ENCODE measurements at regions not wholly inside any gene's neighbourhood (a gene's known extent, or its start where the extent isn't known, plus 50 kb on each side); places are given as distances from the start of the nearest gene placed in this dataset.

DNA sequence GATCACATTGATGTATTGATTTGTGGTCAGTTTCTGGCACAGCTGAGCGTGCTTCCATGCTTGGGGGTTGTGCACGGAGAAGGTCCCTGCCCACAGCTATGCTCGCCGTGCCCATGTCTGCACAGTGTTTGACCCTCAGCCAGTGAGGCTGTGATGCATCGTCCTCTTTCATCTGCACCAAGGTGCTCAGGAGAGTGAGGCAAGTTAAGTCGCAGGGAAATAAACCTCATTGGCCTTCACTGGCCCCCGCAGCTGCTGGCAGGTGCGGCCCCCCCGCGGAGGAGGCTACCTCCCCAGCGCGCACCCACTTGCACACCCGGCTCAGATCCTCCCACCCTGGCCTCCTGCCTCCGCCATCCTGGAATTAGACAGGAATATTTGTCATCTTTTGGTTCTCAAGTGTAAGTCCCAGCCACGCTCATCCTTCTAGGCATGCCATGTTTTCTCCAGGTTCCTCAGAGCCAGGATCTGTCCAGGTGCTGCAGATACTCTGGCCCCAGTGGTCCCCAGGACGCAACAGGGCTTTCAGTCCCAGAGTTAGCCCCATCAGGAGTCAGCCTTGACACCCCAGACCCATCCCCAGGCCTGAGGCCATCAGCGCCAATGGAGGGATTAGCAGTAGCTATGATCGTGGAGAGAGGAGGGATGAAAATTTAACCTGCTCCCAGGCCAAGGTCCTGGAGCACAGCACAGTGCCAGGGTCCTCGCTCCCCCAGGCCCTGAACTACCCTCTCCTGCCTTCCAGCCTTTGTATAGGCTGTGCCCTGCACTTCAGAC, 93.7 kb downstream of the OAT start:
- no peaks in the 10 kb centered on the region for H4K20me1 ChIP-seq (ENCODE audit: low read length)
- no peaks in the 10 kb centered on the region for H3K79me2 ChIP-seq (ENCODE audit: low read length)
- no peaks in the 10 kb centered on the region for H3K9me2 ChIP-seq (replicated peaks; ENCODE audit: low read length)
- TF ChIP-seq EZH2phosphoT487 (IDR thresholded peaks at IDR 0.05; ENCODE audit: borderline replicate concordance, low read length) = no peak
- no peak for TF ChIP-seq CTCF (conservative IDR thresholded peaks at IDR 0.05; ENCODE audit: low read depth, low read length)
- no peak for TF ChIP-seq EZH2 (IDR thresholded peaks at IDR 0.05; ENCODE audit: low read length, unreplicated experiment)
- H3K9me3 ChIP-seq (ENCODE audit: low read length) = no peaks in the 10 kb centered on the region
- H3K4me1 ChIP-seq (ENCODE audit: insufficient read depth, low read length) = no peaks in the 10 kb centered on the region
- H3F3A ChIP-seq (ENCODE audit: low read length, unreplicated experiment) = no peaks in the 10 kb centered on the region
- POLR2A ChIA-PET (ENCODE audit: unreplicated experiment) = no interaction called here
- ATAC-seq (no peak), DNase-seq (no peak)
- H3K9ac ChIP-seq (ENCODE audit: low read length) = no peak overlapping the region
- intact Hi-C loops (cut with micrococcal nuclease) = no loop called here
- H3K4me3 ChIP-seq (ENCODE audit: low read length) = no peak overlapping the region
- peaks cover 17% of the 10 kb centered on the region; the same call in 1 of the 2 replicates for H3K27me3 ChIP-seq (ENCODE audit: low read length)
- no peak overlapping the region for H3K27ac ChIP-seq (ENCODE audit: low read length)
- no peak overlapping the region for H2AFZ ChIP-seq (ENCODE audit: low read length)
- no peaks in the 10 kb centered on the region for H3K36me3 ChIP-seq (ENCODE audit: low read depth, low read length)
- no peak overlapping the region for H3K4me2 ChIP-seq (ENCODE audit: low read length)
- no TSS peak for BruUV-seq (replicated peaks)
- CTCF ChIA-PET = no interaction called here

DNA sequence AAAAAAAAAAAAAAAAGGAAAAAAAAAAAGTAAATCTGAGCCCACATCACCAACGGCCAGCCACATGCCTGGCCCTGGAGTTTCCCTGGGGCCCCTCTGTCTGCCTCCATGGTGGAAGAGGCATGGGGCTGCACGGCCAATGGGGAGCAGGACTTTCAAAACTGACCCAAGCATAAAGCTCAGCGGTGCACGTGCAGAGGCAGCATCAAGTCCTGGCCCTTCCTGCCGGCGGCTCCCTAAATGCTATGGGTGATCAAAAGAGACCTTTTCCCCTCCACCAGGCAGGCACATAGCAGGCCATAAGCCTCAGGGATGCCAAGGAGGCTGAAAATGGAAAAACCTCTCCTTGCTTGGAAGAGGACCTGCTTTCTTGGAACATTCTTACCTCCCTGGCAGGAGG, 94.3 kb downstream of the OAT start:
- BruUV-seq (replicated peaks) = no TSS peak
- intact Hi-C loops (cut with micrococcal nuclease) = no loop called here
- Histone ChIP-seq H3K79me2 (ENCODE audit: low read length) (no peaks in the 10 kb centered on the region), H3K4me2 (ENCODE audit: low read length) (no peak overlapping the region), H3K4me1 (ENCODE audit: insufficient read depth, low read length) (no peaks in the 10 kb centered on the region), H3K36me3 (ENCODE audit: low read depth, low read length) (no peaks in the 10 kb centered on the region), H3K27ac (ENCODE audit: low read length) (no peak overlapping the region), H3K4me3 (ENCODE audit: low read length) (no peak overlapping the region), H3K9me3 (ENCODE audit: low read length) (no peaks in the 10 kb centered on the region), H3F3A (ENCODE audit: low read length, unreplicated experiment) (no peaks in the 10 kb centered on the region), H3K9me2 (replicated peaks; ENCODE audit: low read length) (no peaks in the 10 kb centered on the region), H3K9ac (ENCODE audit: low read length) (no peak overlapping the region), H2AFZ (ENCODE audit: low read length) (no peak overlapping the region), H3K27me3 (ENCODE audit: low read length) (peaks cover 11% of the 10 kb centered on the region; the same call in 1 of the 2 replicates), H4K20me1 (ENCODE audit: low read length) (no peaks in the 10 kb centered on the region)
- ATAC-seq = no peak
- no peak for TF ChIP-seq EZH2 (IDR thresholded peaks at IDR 0.05; ENCODE audit: low read length, unreplicated experiment)
- TF ChIP-seq EZH2phosphoT487 (IDR thresholded peaks at IDR 0.05; ENCODE audit: borderline replicate concordance, low read length) = no peak
- TF ChIP-seq CTCF (conservative IDR thresholded peaks at IDR 0.05; ENCODE audit: low read depth, low read length) = no peak
- ChIA-PET POLR2A (ENCODE audit: unreplicated experiment) (no interaction called here), CTCF (no interaction called here)
- DNase-seq = no peak

DNA sequence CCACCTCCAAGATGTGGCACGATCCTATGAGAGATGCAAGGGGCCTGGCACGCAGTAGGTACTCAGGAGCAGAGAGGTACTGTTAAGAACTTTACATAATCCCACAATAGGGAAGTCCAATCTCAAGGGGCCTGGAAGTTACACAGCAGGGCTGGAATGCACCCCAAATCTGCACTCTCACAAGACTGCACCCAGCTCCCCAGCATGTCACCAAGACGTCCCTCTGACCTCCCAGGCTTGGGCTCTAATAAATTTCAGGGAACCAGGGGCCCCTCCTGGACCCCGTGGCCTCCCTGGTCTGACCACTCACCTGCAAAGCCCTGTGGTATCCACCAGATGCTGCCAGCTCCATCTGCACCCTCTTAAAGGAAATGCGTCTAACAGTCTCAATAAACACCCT, 94.9 kb downstream of the OAT start:
- BruUV-seq (replicated peaks) = no TSS peak
- no peak overlapping the region for H3K27ac ChIP-seq (ENCODE audit: low read length)
- POLR2A ChIA-PET (ENCODE audit: unreplicated experiment) = no interaction called here
- H2AFZ ChIP-seq (ENCODE audit: low read length) = no peak overlapping the region
- no peaks in the 10 kb centered on the region for H4K20me1 ChIP-seq (ENCODE audit: low read length)
- intact Hi-C loops (cut with micrococcal nuclease) = no loop called here
- ATAC-seq (no peak), DNase-seq (no peak)
- H3K9me3 ChIP-seq (ENCODE audit: low read length) = no peaks in the 10 kb centered on the region
- no peaks in the 10 kb centered on the region for H3K9me2 ChIP-seq (replicated peaks; ENCODE audit: low read length)
- H3F3A ChIP-seq (ENCODE audit: low read length, unreplicated experiment) = no peaks in the 10 kb centered on the region
- no peaks in the 10 kb centered on the region for H3K4me1 ChIP-seq (ENCODE audit: insufficient read depth, low read length)
- H3K4me3 ChIP-seq (ENCODE audit: low read length) = no peak overlapping the region
- H3K27me3 ChIP-seq (ENCODE audit: low read length) = peaks cover 6% of the 10 kb centered on the region; the same call in 1 of the 2 replicates
- H3K4me2 ChIP-seq (ENCODE audit: low read length) = no peak overlapping the region
- CTCF ChIA-PET = no interaction called here
- H3K36me3 ChIP-seq (ENCODE audit: low read depth, low read length) = no peaks in the 10 kb centered on the region
- no peak overlapping the region for H3K9ac ChIP-seq (ENCODE audit: low read length)
- no peak for TF ChIP-seq CTCF (conservative IDR thresholded peaks at IDR 0.05; ENCODE audit: low read depth, low read length)
- H3K79me2 ChIP-seq (ENCODE audit: low read length) = no peaks in the 10 kb centered on the region
